Sigmoid colon (tissue), 6 donors: ENCODE measurements at regions not wholly inside any gene's neighbourhood (a gene's known extent, or its start where the extent isn't known, plus 50 kb on each side); places are given as distances from the start of the nearest gene placed in this dataset.

Source experiments
- DNase-seq: peaks from one replicate; pipeline ENCODE4 v3.0.0-alpha.2; 2019
- H3K27ac ChIP-seq, 4 donors: fragments of 200-600 bp; sonication (generic); one replicate each; pipeline ENCODE4 v1.5.1; 2016 to 2019; ENCODE audit warnings: mild to moderate bottlenecking in 1 of 4
- H3K27me3 ChIP-seq, 3 donors: fragments of 200-600 bp; sonication (generic); one replicate each; pipeline ENCODE4 v1.5.1; 2019; ENCODE audit warnings: mild to moderate bottlenecking in 1 of 3
- H3K36me3 ChIP-seq, 4 donors: fragments of 200-600 bp; sonication (generic); one replicate each; pipeline ENCODE4 v1.5.1; 2016 to 2019
- H3K4me1 ChIP-seq, 4 donors: fragments of 200-600 bp; sonication (generic); one replicate each; pipeline ENCODE4 v1.5.1; 2017 to 2019
- H3K4me3 ChIP-seq, 4 donors: fragments of 200-600 bp; sonication (generic); one replicate each; pipeline ENCODE4 v1.5.1; 2017 to 2019; ENCODE audit warnings: mild to moderate bottlenecking in 2 of 4, moderate library complexity in 1 of 4
- H3K9me3 ChIP-seq, 4 donors: fragments of 200-600 bp in 3 of 4; sonication (generic) in 3 of 4; one replicate each; pipeline versions ENCODE4 v1.5.1 to v1.6.1; 2013 to 2019
- CTCF ChIP-seq, 4 experiments: fragments of 450-650 bp in 3 of 4; fragments of 200-600 bp in 1 of 4; IDR thresholded peaks; one replicate each; pipeline ENCODE4 v1.5.1; 2016 to 2019; ENCODE audit warnings: antibody characterized with exemption in 4 of 4, mild to moderate bottlenecking in 3 of 4, moderate library complexity in 2 of 4
- EP300 ChIP-seq, 4 donors: sonication (generic); formaldehyde crosslinking; IDR thresholded peaks; one replicate each; pipeline ENCODE4 v1.6.1; 2017; ENCODE audit warnings: antibody characterized with exemption in 4 of 4
- POLR2A ChIP-seq, 2 donors: fragments of 450-650 bp; IDR thresholded peaks; one replicate each; pipeline ENCODE4 v1.6.1; 2016; ENCODE audit warnings: antibody characterized with exemption in 2 of 2, mild to moderate bottlenecking in 2 of 2, moderate library complexity in 2 of 2
- POLR2AphosphoS5 ChIP-seq, 4 donors: sonication (generic); formaldehyde crosslinking; IDR thresholded peaks; one replicate each; pipeline ENCODE4 v1.6.1; 2017; ENCODE audit warnings: antibody characterized with exemption in 4 of 4
- WGBS, 2 donors: extraction: QIAGEN DNeasy Blood & Tissue Kit; methylation state at CpG; one replicate each; pipeline ENCODE4 v1.1.7; 2013; 5-methylcytosine and 5-hydroxymethylcytosine counted together
- intact Hi-C: fragments of 100-400 bp; cut with DNase I; formaldehyde crosslinking; loops from one replicate; pipeline ENCODE4 v1.15.1; 2023
- donor health status: healthy with polysubstance abuse.
- donor health status: healthy.

- H3K4me1 ChIP-seq, result no peaks in the 10 kb centered on the region
- no peak overlapping the region for H3K4me3 ChIP-seq
- TF ChIP-seq POLR2AphosphoS5 (IDR thresholded peaks at IDR 0.05) (no peak), CTCF (IDR thresholded peaks at IDR 0.05) (no peak)
- no peak for DNase-seq
- no peaks in the 10 kb centered on the region for H3K27me3 ChIP-seq
- no peak overlapping the region for H3K27ac ChIP-seq
- intact Hi-C loops, result no loop called here
- no peaks in the 10 kb centered on the region for H3K36me3 ChIP-seq
- 81% methylated on average over 11 of the region's 11 CpGs for WGBS, 2 donors
- H3K9me3 ChIP-seq, result peaks cover 0 to 6% (median 0%) of the 10 kb centered on the region in 4 donors
Observed at GRCh38 chr3:20264900-20265567, 79.0 kb upstream of the SGO1 start.

- Histone ChIP-seq H3K4me1 (no peaks in the 10 kb centered on the region), H3K36me3 (no peaks in the 10 kb centered on the region), H3K27me3 (no peaks in the 10 kb centered on the region), H3K27ac (no peak overlapping the region), H3K4me3 (no peak overlapping the region), H3K9me3 (peaks cover 0 to 2% (median 0%) of the 10 kb centered on the region in 4 donors)
- DNase-seq, result no peak
- intact Hi-C loops, result no loop called here
- TF ChIP-seq POLR2A (IDR thresholded peaks at IDR 0.05) (no peak), EP300 (IDR thresholded peaks at IDR 0.05) (no peak), POLR2AphosphoS5 (IDR thresholded peaks at IDR 0.05) (no peak), CTCF (IDR thresholded peaks at IDR 0.05) (no peak)
- WGBS, 2 donors, result 82 to 86% methylated on average over 1 of the region's 1 CpG
Observed at GRCh38 chr3:20258371-20258770, 72.4 kb upstream of the SGO1 start.

GRCh38 chr3:20256144-20256543 lies 70.1 kb upstream of the SGO1 start:
- 67 to 77% methylated on average over 3 of the region's 3 CpGs for WGBS, 2 donors
- no peaks in the 10 kb centered on the region for H3K4me1 ChIP-seq
- TF ChIP-seq POLR2A (IDR thresholded peaks at IDR 0.05) (no peak), EP300 (IDR thresholded peaks at IDR 0.05) (no peak), POLR2AphosphoS5 (IDR thresholded peaks at IDR 0.05) (no peak), CTCF (IDR thresholded peaks at IDR 0.05) (no peak)
- DNase-seq, result no peak
- no peaks in the 10 kb centered on the region for H3K36me3 ChIP-seq
- intact Hi-C loops, result no loop called here
- H3K9me3 ChIP-seq, result peaks cover 0 to 2% (median 0%) of the 10 kb centered on the region in 4 donors
- H3K4me3 ChIP-seq, result no peak overlapping the region
- H3K27me3 ChIP-seq, result no peaks in the 10 kb centered on the region
- no peak overlapping the region for H3K27ac ChIP-seq

GRCh38 chr3:20254268-20255117 lies 68.5 kb upstream of the SGO1 start:
- peaks cover 0 to 2% (median 0%) of the 10 kb centered on the region in 4 donors for H3K9me3 ChIP-seq
- H3K4me1 ChIP-seq, result no peaks in the 10 kb centered on the region
- no peak overlapping the region for H3K4me3 ChIP-seq
- H3K27me3 ChIP-seq, result no peaks in the 10 kb centered on the region
- H3K27ac ChIP-seq, result no peak overlapping the region
- 77 to 84% methylated on average over 18 of the region's 18 CpGs for WGBS, 2 donors
- DNase-seq, result no peak
- intact Hi-C loops, result no loop called here
- TF ChIP-seq EP300 (IDR thresholded peaks at IDR 0.05) (no peak), CTCF (IDR thresholded peaks at IDR 0.05) (no peak), POLR2AphosphoS5 (IDR thresholded peaks at IDR 0.05) (no peak), POLR2A (IDR thresholded peaks at IDR 0.05) (no peak)
- H3K36me3 ChIP-seq, result no peaks in the 10 kb centered on the region
